Left lung (tissue), 4 donors: ENCODE measurements at regions not wholly inside any gene's neighbourhood (a gene's known extent, or its start where the extent isn't known, plus 50 kb on each side); places are given as distances from the start of the nearest gene placed in this dataset.

Experiments used
- ATAC-seq: fragments of 200-7000 bp; cut with Tn5 transposase; one replicate; pipeline ENCODE4 v1.9.1; 2020; ENCODE audit warnings: moderate library complexity
- DNase-seq, 4 donors: peaks; one replicate each; pipeline ENCODE4 v3.0.0-alpha.2; 2013 to 2020
- H3K27ac ChIP-seq, 2 donors: fragments of 200-600 bp; sonication (generic) in 1 of 2; one replicate each; pipeline versions ENCODE4 v1.5.0 to v1.8.0; 2020 to 2021
- H3K27me3 ChIP-seq, 2 donors: fragments of 200-600 bp; sonication (generic) in 1 of 2; one replicate each; pipeline versions ENCODE4 v1.5.0 to v1.8.0; 2020 to 2021
- H3K36me3 ChIP-seq, 2 donors: fragments of 200-600 bp; sonication (generic) in 1 of 2; one replicate each; pipeline versions ENCODE4 v1.5.0 to v1.8.0; 2020 to 2021
- H3K4me1 ChIP-seq, 2 donors: fragments of 200-600 bp; one replicate each; pipeline ENCODE4 v1.8.0; 2021
- H3K4me3 ChIP-seq, 2 donors: fragments of 200-600 bp; sonication (generic) in 1 of 2; one replicate each; pipeline versions ENCODE4 v1.5.0 to v1.8.0; 2020 to 2021; ENCODE audit warnings: mild to moderate bottlenecking in 1 of 2
- H3K9me3 ChIP-seq, 2 donors: fragments of 200-600 bp; sonication (generic) in 1 of 2; one replicate each; pipeline versions ENCODE4 v1.5.0 to v1.8.0; 2020 to 2021
- CTCF ChIP-seq, 2 donors: fragments of 200-600 bp; sonication (generic) in 1 of 2; IDR thresholded peaks; one replicate each; pipeline versions ENCODE4 v1.5.0 to v1.8.0; 2021; ENCODE audit warnings: antibody characterized with exemption in 2 of 2
- intact Hi-C, 2 donors: fragments of 100-400 bp; cut with DNase I; formaldehyde crosslinking; loops; one replicate each; pipeline versions ENCODE4 v1.11.2 to v1.14.2; 2022
- donor health status: DM: no; HTN: yes; CAD: no.
- donor health status: DM: no; HTN: no; CAD: no.

- H3K27me3 ChIP-seq, result no peaks in the 10 kb centered on the region
- intact Hi-C loops, result no loop called here
- no peaks in the 10 kb centered on the region for H3K9me3 ChIP-seq
- no peak overlapping the region for H3K4me3 ChIP-seq
- no peaks in the 10 kb centered on the region for H3K4me1 ChIP-seq
- no peaks in the 10 kb centered on the region for H3K36me3 ChIP-seq
- ATAC-seq (no peak), DNase-seq (no peak)
- no peak overlapping the region for H3K27ac ChIP-seq
- no peak for TF ChIP-seq CTCF (IDR thresholded peaks at IDR 0.05)
These were observed 1639.2 kb upstream of the PABPC4L start for GRCh38 chr4:135840781-135841180.

GRCh38 chr4:135839712-135840111, 1638.1 kb upstream of the PABPC4L start:
- no peak for TF ChIP-seq CTCF (IDR thresholded peaks at IDR 0.05)
- DNase-seq, result no peak
- no peaks in the 10 kb centered on the region for H3K9me3 ChIP-seq
- H3K36me3 ChIP-seq, result no peaks in the 10 kb centered on the region
- H3K4me3 ChIP-seq, result no peak overlapping the region
- no peaks in the 10 kb centered on the region for H3K4me1 ChIP-seq
- intact Hi-C loops, result no loop called here
- H3K27me3 ChIP-seq, result no peaks in the 10 kb centered on the region
- no peak for ATAC-seq
- no peak overlapping the region for H3K27ac ChIP-seq

GRCh38 chr4:135838889-135839288, 1637.3 kb upstream of the PABPC4L start:
- no peaks in the 10 kb centered on the region for H3K4me1 ChIP-seq
- H3K27ac ChIP-seq, result no peak overlapping the region
- H3K4me3 ChIP-seq, result no peak overlapping the region
- no peaks in the 10 kb centered on the region for H3K27me3 ChIP-seq
- no peaks in the 10 kb centered on the region for H3K9me3 ChIP-seq
- no peak for DNase-seq
- no peak for TF ChIP-seq CTCF (IDR thresholded peaks at IDR 0.05)
- ATAC-seq, result no peak
- no peaks in the 10 kb centered on the region for H3K36me3 ChIP-seq
- intact Hi-C loops, result no loop called here

- DNase-seq, result no peak
- intact Hi-C loops, result no loop called here
- H3K9me3 ChIP-seq, result no peaks in the 10 kb centered on the region
- H3K27me3 ChIP-seq, result no peaks in the 10 kb centered on the region
- no peak overlapping the region for H3K27ac ChIP-seq
- no peak for ATAC-seq
- no peaks in the 10 kb centered on the region for H3K4me1 ChIP-seq
- TF ChIP-seq CTCF (IDR thresholded peaks at IDR 0.05), result no peak
- H3K4me3 ChIP-seq, result no peak overlapping the region
- H3K36me3 ChIP-seq, result no peaks in the 10 kb centered on the region
These were observed 1632.9 kb upstream of the PABPC4L start for GRCh38 chr4:135834471-135834870.

- H3K4me3 ChIP-seq, result no peak overlapping the region
- H3K27ac ChIP-seq, result no peak overlapping the region
- DNase-seq (no peak), ATAC-seq (no peak)
- no peaks in the 10 kb centered on the region for H3K27me3 ChIP-seq
- intact Hi-C loops, result no loop called here
- H3K9me3 ChIP-seq, result no peaks in the 10 kb centered on the region
- H3K4me1 ChIP-seq, result no peaks in the 10 kb centered on the region
- no peak for TF ChIP-seq CTCF (IDR thresholded peaks at IDR 0.05)
- no peaks in the 10 kb centered on the region for H3K36me3 ChIP-seq
These were observed 1631.9 kb upstream of the PABPC4L start for GRCh38 chr4:135833529-135833928.
